HCEC 1CT (cell line): ENCODE measurements at regions not wholly inside any gene's neighbourhood (a gene's known extent, or its start where the extent isn't known, plus 50 kb on each side); places are given as distances from the start of the nearest gene placed in this dataset.

ENCODE experiments used
- DNase-seq: peaks from one replicate; pipeline ENCODE4 v3.0.0-alpha.2; 2017

DNA sequence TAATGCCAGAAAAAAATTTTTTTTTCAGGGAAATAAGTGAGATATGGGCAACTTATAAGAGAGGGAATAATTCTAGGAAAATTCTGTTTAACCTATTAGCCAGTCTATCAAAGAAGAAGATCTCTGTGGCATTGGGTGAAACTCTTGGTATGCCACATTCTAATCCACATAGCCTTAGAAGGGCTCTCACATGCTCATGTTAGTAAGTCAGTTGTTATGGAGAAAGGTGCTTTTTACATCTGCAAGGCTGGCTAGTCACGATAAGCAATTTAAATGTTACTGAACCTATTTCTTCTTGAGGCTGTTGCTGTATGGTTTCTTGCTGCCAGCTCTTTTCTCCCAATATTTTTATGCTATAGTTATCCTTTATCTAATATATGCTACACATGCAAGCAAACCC is 89.9 kb upstream of the MAGI1 start:
- DNase-seq = no peak

GRCh38 chr3:66121318-66121717 is 82.6 kb upstream of the MAGI1 start:
- peak; percentile 59 for DNase-seq

GRCh38 chr3:66115858-66116654 is 77.3 kb upstream of the MAGI1 start:
- DNase-seq = peak; percentile 97

- DNase-seq = no peak
Observed at GRCh38 chr3:66113542-66113941, 74.8 kb upstream of the MAGI1 start.

- no peak for DNase-seq
Observed at GRCh38 chr3:66110840-66111239, 72.1 kb upstream of the MAGI1 start.

DNA sequence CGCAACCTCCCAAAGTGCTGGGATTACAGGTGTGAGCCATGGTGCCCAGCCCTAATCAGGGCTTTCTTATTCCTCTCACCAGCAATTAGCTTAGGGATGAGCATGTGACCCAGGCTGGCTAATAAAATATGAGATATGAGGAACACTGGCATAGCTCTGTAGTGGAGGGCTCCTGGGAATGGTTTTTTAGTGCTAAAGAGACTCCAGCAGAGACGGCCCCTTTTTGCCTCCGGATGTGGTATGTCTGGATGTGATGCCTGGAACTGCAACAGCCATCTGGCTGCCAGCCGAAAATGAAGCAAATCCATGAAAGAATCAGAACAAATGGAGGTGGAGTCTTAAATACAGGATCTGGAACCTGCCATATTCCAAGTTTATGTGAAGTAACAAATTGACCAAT is 69.1 kb upstream of the MAGI1 start:
- peak; percentile 17 for DNase-seq

- DNase-seq = no peak
Observed at GRCh38 chr3:66106788-66107187, 68.1 kb upstream of the MAGI1 start.

- no peak for DNase-seq
Observed at GRCh38 chr3:66104535-66104934, 65.8 kb upstream of the MAGI1 start.

- DNase-seq = no peak
Observed at GRCh38 chr3:66103729-66104128, 65.0 kb upstream of the MAGI1 start.

DNA sequence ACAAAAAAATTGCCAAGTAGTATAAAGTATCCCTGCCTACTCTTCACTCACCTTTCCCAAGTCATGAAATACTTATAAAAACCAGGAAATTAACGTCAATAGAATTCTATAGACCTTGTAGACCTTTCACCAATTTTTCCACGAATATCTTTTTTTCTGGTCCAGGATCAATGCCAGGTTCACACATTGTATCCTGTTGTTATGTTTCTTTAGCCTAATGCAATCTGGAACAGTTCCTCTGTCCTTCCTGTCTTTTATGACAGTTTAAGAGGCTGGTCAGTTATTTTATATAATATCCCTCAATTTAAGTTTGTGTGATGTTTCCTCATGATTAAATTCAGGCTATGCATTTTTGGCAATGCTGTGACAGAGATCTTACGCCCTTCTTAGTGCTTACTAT is 63.2 kb upstream of the MAGI1 start:
- no peak for DNase-seq

DNA sequence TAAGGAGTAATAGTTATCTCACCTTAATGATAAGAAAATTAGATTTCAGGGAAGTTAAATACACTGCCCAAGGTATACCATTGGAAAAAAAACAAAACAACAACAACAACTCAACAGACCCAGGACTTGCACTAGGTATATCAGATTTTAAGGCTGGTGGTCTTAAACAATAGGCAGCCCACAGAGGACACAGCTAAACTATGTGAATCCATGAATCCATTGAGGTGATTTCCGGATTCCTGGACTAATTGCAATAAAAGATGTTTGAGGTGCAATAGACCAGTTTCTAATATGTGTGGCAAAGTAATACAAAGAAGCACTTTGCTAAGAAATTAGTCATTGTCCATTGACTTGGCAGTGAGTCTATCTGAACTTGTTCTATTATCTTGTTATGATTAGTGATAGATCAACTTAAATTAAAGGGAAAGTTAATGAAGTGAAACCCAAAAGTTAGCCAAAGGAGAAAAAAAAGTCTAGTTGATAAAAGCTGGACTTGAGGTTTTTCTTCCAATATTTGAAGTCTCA is 60.9 kb upstream of the MAGI1 start:
- DNase-seq = no peak

- peak; percentile 61 for DNase-seq
Observed at GRCh38 chr3:66098436-66098835, 59.7 kb upstream of the MAGI1 start.

- no peak for DNase-seq
Observed at GRCh38 chr3:66097647-66098046, 58.9 kb upstream of the MAGI1 start.

GRCh38 chr3:66095295-66096001 is 56.7 kb upstream of the MAGI1 start:
- no peak for DNase-seq

GRCh38 chr3:66093981-66094380 is 55.3 kb upstream of the MAGI1 start:
- DNase-seq = no peak

DNA sequence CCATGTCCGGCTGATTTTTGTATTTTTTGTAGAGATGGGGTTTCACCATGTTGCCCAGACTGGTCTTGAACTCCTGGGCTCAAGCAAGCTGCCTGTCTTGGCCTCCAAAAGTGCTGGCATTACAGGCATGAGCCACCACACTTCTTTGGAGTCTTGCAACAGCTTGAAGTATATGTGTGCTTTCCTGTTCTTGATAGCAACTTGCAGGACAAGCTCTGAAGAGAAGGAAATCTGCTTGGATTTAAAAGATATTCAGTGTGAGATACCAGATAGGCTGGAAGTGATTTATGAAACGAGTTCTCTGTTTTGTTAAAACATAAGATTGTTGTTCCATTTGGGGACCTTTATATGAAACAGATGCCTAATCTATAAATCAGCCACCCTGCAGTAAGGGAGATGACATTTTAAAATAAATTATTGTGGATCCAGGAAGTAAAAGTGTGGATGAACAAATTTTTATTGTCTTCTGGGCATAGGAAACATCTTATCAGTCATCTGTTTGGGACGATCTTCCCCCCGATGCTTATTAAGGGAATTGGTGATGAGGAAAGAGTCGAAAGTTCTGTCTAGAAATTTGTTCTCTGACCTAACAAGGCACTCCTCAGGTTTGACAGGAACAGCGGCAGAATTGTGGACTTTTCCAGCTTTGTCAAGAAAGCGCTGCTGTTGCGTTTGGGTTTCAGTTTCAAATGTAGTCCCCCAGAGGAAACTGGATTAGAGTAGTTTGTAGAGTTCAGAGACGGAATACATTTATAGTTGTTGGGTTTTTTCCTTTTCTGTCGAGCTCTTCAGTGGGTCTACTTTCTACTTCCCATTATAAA is 53.7 kb upstream of the MAGI1 start:
- no peak for DNase-seq
